Fibroblast of mammary gland (primary cell): ENCODE measurements at regions not wholly inside any gene's neighbourhood (a gene's known extent, or its start where the extent isn't known, plus 50 kb on each side); places are given as distances from the start of the nearest gene placed in this dataset.
"Not testable (repeated sequence)": the region's sequence is repeated elsewhere in the genome, so short reads cannot be mapped to it uniquely, and the experiment has no call there.

ENCODE experiments used
- DNase-seq: peaks from one replicate; pipeline ENCODE4 v3.0.0-alpha.2; 2010; ENCODE audit warnings: low read depth
- H3K4me3 ChIP-seq: 2 replicates; pipeline ENCODE4 v1.5.1; 2011; ENCODE audit warnings: low read depth, mild to moderate bottlenecking, low read length, moderate library complexity; ENCODE audit not compliant: control insufficient read depth

GRCh38 chr9:63450836-63451235, 1834.2 kb downstream of the FOXD4L5 start:
- not testable (repeated sequence) for H3K4me3 ChIP-seq, DNase-seq

DNA sequence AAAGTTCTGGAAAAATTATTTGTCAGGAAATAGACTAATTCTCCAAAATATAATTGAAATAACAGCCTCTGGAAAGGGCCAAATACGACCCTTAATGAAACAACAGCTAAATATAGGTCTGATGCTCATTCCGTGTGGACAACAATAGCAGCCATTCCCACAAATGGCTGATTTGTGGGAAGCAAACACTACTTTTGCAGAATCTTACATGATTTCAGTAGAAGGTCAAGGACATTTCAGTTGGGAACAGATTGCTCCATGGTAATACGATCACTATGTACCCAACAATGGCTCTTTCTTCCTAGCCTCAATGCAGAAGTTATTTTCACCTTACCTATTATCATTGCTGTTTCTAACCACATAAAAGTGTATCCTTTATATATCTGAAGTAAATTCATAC, 1859.9 kb downstream of the FOXD4L5 start:
- not testable (repeated sequence) for H3K4me3 ChIP-seq, DNase-seq

- H3K4me3 ChIP-seq, DNase-seq: not testable (repeated sequence)
Measured at GRCh38 chr9:63390897-63391296, 1894.1 kb downstream of the FOXD4L5 start.

DNA sequence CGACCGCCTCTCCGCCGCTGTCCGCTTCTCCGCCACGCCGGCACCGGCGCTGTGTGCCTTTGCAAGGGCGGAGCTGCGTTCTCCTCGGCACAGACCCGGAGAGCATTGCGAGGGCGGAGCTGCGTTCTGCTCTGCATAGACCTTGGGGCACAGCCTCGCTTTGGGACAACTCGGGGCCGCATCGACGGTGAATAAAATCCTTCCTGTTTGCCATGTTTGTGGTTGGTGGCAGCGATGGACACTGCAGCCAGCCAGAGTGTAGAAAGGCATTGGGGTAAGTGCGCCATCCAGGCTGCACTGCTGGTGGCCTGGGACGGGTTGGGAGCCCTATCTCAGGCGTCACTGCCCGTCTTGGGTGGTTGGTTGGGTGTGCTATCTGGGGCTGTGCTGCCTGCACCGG, 1899.5 kb downstream of the FOXD4L5 start:
- DNase-seq, H3K4me3 ChIP-seq: not testable (repeated sequence)

DNA sequence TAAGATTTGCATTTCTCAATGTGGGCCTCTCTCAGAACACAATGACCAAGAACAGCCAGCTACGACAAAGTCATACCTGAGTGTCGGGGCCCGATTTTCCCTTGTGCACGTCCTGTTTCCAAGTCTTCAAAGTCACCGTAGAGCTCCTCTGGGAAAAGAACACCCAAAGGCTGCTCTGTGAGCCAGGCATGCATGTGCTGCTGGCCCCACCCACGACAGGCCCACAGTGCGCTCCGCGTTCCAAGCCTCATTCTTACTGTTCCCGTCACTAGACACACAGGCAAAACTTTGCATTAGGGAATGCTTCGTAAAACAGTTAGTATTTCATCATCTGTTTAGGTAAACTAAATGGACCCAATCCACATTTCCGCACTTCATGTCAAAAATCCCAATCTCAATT, 1905.1 kb downstream of the FOXD4L5 start:
- not testable (repeated sequence) for H3K4me3 ChIP-seq, DNase-seq

GRCh38 chr9:63354219-63354618, 1930.8 kb downstream of the FOXD4L5 start:
- DNase-seq = not testable (repeated sequence)

GRCh38 chr9:63347347-63347746, 1937.7 kb downstream of the FOXD4L5 start:
- not testable (repeated sequence) for DNase-seq

More at GRCh38 chr9:63354219-63354618, 1930.8 kb downstream of the FOXD4L5 start:
- not testable (repeated sequence) for H3K4me3 ChIP-seq

GRCh38 chr9:63346310-63347048, 1938.5 kb downstream of the FOXD4L5 start:
- H3K4me3 ChIP-seq = not testable (repeated sequence)
- DNase-seq = peak; percentile 86

More at GRCh38 chr9:63347347-63347746, 1937.7 kb downstream of the FOXD4L5 start:
- not testable (repeated sequence) for H3K4me3 ChIP-seq

DNA sequence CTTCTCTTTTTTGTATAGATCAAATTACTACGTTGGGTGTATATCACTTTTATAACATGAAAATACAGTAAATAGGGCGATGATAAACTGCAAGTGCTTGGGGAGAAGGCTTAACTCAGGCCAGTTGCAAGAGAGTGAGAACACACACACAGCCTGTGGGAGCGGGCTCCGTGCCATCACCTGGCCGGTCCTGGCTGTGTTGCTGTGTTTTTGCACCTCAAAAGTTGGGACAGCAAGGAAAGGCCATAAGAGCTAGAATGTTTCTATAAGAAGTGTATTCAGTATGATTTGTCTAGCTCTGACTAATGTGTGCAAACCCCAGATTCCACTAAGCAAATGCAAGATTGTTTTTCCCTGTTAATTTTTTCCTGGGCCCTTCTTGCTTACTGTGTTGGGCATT, 1940.6 kb downstream of the FOXD4L5 start:
- not testable (repeated sequence) for H3K4me3 ChIP-seq, DNase-seq

DNA sequence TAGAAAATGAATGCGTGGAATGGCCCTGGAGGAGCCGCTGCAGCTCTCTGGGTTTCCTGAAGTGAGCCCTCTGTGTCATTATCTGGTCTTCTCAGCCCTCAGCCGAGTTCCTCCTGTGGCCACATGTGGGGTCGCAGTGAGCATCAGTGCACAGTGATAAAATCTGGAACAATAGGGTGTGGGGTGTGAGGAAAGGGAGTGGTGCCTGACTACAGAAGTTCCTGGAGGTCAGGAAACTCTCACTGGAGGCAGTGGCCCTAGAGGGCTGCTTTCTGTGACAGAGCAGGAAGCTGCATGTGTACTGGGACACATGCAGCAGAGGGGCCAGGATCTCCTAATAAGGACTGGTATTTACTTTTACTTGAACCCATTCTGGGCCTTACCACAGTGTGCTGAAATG, 1942.5 kb downstream of the FOXD4L5 start:
- DNase-seq = peak; percentile 31
- H3K4me3 ChIP-seq = not testable (repeated sequence)

DNA sequence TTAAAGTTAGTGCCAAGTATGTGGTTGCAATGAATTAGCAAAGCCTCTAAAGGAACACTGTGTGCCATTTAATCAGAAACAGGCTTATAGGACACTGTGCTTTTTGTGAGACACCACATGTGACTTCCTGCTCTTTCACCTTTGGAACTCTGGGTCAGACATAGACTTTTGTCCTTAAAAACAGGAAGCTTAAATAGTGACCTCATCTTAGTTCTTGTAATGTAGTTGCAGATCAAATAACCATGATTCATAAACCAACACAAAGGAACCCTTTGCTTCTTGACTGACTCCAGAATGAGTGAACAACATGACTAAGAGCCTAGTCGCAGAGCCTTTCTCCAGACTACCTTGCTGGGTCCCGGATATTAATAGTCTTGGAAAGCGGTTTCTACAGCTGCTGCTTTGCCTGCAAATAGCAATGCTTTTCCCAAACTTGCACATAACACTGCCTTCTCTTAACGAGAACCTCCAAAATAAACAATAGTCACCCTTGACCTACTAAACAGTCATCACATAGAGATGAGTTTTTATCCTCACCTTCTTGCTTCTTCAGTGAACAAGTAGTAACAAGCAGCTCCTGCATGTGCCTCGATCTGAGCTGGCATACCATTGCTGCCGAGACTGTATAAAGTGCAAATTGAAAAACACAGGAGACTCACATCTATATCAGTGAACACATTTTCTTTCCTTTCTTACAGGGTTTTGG, 1947.0 kb downstream of the FOXD4L5 start:
- not testable (repeated sequence) for H3K4me3 ChIP-seq
- DNase-seq = peak; percentile 91

DNA sequence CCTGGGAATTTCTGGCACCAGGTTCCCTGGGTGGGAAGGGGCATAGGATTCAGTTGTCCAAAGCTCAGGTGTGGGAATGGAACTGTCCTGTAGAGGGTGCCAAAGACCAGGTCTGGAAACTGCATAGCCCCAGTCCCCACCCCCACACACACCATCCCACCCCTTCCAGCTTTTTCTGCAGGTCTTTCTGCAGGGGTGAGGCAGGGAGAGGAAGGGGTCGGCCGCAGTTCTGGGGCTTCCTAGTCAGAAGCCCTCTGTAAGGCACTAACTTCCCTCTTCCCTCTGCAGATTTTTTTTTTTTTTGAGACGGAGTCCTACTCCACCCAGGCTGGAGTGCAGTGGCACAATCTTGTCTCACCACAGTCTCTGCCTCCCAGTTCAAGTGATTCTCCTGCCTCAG, 1949.7 kb downstream of the FOXD4L5 start:
- DNase-seq, H3K4me3 ChIP-seq: not testable (repeated sequence)

DNA sequence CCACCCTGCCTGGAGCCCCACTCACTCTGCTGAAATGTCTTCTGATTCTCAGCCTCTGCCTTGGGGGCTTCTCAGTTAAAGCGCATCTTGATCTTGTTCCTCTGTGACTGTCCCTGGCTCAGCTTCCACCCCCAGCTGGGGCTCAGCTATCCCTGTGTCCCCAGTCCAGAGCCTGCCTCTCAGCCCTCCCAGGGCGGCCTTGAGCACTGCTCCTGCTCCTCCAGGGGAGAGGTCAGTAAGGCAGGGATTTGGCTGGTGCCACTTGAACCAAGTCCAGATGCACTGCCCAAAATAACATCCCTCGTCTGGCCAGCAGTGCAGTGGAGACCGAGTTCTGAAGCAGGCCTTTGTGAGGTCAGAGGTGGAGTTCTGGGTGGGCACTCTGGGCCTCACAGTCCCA, 1950.8 kb downstream of the FOXD4L5 start:
- H3K4me3 ChIP-seq, DNase-seq: not testable (repeated sequence)

DNA sequence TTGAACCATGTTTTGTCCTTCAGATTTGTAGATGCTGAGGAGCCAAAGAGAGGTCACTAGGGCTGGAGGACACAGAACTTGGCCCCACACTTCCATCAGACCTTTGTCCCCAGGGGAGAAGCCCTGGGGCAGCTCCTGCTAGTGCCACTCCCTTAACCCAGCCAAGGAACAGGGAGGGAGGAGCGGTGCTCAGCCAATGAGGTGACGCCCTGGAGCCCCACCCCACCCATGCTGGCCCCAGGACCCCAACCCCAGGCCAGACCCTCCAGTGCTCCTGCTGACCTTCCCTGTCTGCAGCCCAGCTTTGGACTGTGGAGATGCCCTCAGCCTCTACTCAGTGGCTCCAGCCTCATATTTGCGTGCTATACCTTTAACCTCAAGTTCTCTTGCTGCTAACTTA, 1951.9 kb downstream of the FOXD4L5 start:
- not testable (repeated sequence) for DNase-seq, H3K4me3 ChIP-seq

DNA sequence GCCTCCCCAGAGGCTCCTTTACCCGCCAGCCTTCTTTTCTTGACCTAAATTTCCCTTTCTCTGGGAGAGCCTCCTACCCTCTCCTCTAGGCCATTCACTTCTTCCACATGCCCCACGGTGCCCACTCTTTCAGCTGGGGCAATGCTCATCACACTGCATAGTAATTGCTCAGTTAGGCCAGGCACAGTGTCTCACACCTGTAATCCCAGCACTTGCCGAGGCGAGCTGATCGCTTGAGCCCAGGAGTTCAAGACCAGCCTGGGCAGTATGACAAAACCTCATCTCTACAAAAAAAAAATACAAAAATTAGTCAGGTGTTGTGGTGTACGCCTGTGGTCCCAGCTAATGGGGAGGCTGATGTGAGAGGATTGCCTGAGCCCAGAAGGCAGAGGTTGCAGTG, 1956.7 kb downstream of the FOXD4L5 start:
- not testable (repeated sequence) for DNase-seq, H3K4me3 ChIP-seq

DNA sequence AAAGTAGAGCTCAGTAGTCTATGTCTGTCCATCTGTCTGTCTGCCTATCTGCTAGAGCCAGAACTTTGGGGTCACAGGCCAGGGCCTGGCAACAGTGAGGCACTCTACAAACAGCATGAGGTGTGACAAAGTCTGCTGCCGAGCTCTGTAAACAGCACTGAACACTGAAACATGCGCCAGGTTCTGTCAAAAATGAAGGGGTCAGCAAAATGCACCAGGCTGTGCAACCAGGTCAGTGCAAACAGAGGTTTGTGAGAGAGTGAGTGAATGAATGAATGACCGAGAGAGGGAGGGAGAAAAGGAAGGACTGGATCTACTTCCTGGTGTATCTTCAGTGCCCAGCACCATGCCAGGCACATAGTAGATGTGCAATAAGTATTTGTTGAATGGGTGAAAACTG, 1957.8 kb downstream of the FOXD4L5 start:
- not testable (repeated sequence) for DNase-seq, H3K4me3 ChIP-seq

DNA sequence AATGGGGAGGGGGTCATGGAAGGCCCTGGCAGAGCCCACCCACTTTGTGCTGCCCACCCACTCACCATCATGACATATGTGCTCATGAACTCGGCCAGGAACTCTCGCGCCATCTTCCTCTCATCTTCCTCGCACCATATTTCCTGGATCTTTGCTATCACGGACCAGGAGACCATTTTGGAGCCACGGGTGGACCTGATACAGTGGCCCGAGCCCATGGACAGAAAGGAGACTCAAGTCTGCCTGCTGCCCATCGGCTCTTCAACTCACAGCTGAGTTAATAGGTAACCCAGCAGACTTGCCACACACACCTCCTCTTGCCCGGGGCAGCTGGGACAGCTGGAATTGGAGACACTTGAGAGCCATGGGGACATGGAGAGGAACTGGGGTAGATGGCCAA, 1958.3 kb downstream of the FOXD4L5 start:
- not testable (repeated sequence) for H3K4me3 ChIP-seq, DNase-seq

DNA sequence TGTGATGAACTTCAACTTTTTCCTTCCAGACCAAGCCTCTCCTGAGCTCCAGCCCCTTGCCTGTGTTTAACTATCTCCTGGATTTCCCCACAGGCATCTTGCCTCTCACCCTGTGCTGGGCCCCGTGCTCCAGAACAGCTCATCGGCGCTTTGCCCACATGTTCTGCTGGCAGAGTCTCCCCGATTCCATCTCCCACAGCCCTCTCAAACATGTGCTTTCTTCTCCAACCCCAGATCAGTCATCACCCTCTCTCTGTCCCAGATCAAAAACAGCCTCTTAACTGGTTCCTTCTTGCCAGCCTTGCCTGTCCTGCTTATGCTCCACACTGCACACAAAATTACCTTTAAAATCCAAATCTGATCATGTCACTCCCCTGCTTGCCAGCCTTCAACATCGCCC, 1959.3 kb downstream of the FOXD4L5 start:
- peak; percentile 36 for DNase-seq
- not testable (repeated sequence) for H3K4me3 ChIP-seq

- H3K4me3 ChIP-seq, DNase-seq: not testable (repeated sequence)
Measured at GRCh38 chr9:63318093-63318492, 1966.9 kb downstream of the FOXD4L5 start.

GRCh38 chr9:63315387-63315786, 1969.6 kb downstream of the FOXD4L5 start:
- not testable (repeated sequence) for H3K4me3 ChIP-seq, DNase-seq
